Stimulated activated CD4-positive, alpha-beta T cell treated with anti-CD3 and anti-CD28 coated beads, TNF-alpha, amount 100 ng/mL, for 48 hours (primary cell): ENCODE measurements at regions not wholly inside any gene's neighbourhood (a gene's known extent, or its start where the extent isn't known, plus 50 kb on each side); places are given as distances from the start of the nearest gene placed in this dataset.

Experiments
- DNase-seq, 3 donors: peaks; one replicate each; pipeline ENCODE4 v3.0.0-alpha.2; 2020; ENCODE audit warnings: low read depth in 3 of 3

GRCh38 chr5:74123929-74124328 lies 497.9 kb downstream of the ARHGEF28 start:
- no peak for DNase-seq

- DNase-seq, result no peak
These were observed 497.1 kb downstream of the ARHGEF28 start for GRCh38 chr5:74122979-74123590.

GRCh38 chr5:74122175-74122574 lies 496.2 kb downstream of the ARHGEF28 start:
- DNase-seq, result no peak

- no peak for DNase-seq
These were observed 494.6 kb downstream of the ARHGEF28 start for GRCh38 chr5:74120585-74120984.

GRCh38 chr5:74118071-74118470 lies 492.1 kb downstream of the ARHGEF28 start:
- DNase-seq, result no peak

- DNase-seq, result no peak
These were observed 491.0 kb downstream of the ARHGEF28 start for GRCh38 chr5:74116984-74117383.

GRCh38 chr5:74116266-74116665 lies 490.3 kb downstream of the ARHGEF28 start:
- DNase-seq, result no peak

- DNase-seq, result no peak
These were observed 487.9 kb downstream of the ARHGEF28 start for GRCh38 chr5:74113927-74114326.

- no peak for DNase-seq
These were observed 487.2 kb downstream of the ARHGEF28 start for GRCh38 chr5:74113196-74113540.

- no peak for DNase-seq
These were observed 486.6 kb downstream of the ARHGEF28 start for GRCh38 chr5:74112372-74113195.

GRCh38 chr5:74111764-74112163 lies 485.8 kb downstream of the ARHGEF28 start:
- DNase-seq, result no peak

- DNase-seq, result no peak
These were observed 483.3 kb downstream of the ARHGEF28 start for GRCh38 chr5:74109344-74109743.

GRCh38 chr5:74107899-74108298 lies 481.9 kb downstream of the ARHGEF28 start:
- no peak for DNase-seq

GRCh38 chr5:74105126-74105780 lies 479.3 kb downstream of the ARHGEF28 start:
- DNase-seq, result no peak

- no peak for DNase-seq
These were observed 477.4 kb downstream of the ARHGEF28 start for GRCh38 chr5:74103131-74104023.

- no peak for DNase-seq
These were observed 474.3 kb downstream of the ARHGEF28 start for GRCh38 chr5:74100268-74100665.

GRCh38 chr5:74099538-74100267 lies 473.7 kb downstream of the ARHGEF28 start:
- no peak for DNase-seq

GRCh38 chr5:74098941-74099340 lies 472.9 kb downstream of the ARHGEF28 start:
- no peak for DNase-seq

- no peak for DNase-seq
These were observed 472.5 kb downstream of the ARHGEF28 start for GRCh38 chr5:74098456-74098855.

- no peak for DNase-seq
These were observed 470.3 kb downstream of the ARHGEF28 start for GRCh38 chr5:74096325-74096724.

- DNase-seq, result no peak
These were observed 469.9 kb downstream of the ARHGEF28 start for GRCh38 chr5:74095871-74096270.
